ENCODE measurements at regions not wholly inside any gene's neighbourhood (a gene's known extent, or its start where the extent isn't known, plus 50 kb on each side); places are given as distances from the start of the nearest gene placed in this dataset.

- Histone ChIP-seq H3K79me2 (ENCODE audit: insufficient read depth, low read length) (no peaks in the 10 kb centered on the region), H3K27me3 (ENCODE audit: insufficient read depth, low read length, poor library complexity, severe bottlenecking) (no peaks in the 10 kb centered on the region), H3K4me2 (ENCODE audit: low read depth, low read length, poor library complexity, severe bottlenecking) (no peak overlapping the region), H2AFZ (ENCODE audit: low read length) (no peak overlapping the region), H4K20me1 (ENCODE audit: insufficient read depth, low read length, poor library complexity, severe bottlenecking) (no peaks in the 10 kb centered on the region), H3K4me3 (ENCODE audit: low read length, poor library complexity, severe bottlenecking) (no peak overlapping the region), H3K9me3 (ENCODE audit: insufficient read depth, low read depth, low read length) (no peaks in the 10 kb centered on the region), H3K36me3 (ENCODE audit: insufficient read depth, low read length) (no peaks in the 10 kb centered on the region), H3F3A (ENCODE audit: low read depth) (no peaks in the 10 kb centered on the region), H3K9me2 (replicated peaks; ENCODE audit: low read depth, low read length) (no peaks in the 10 kb centered on the region), H3K4me1 (ENCODE audit: insufficient read depth, low read length, poor library complexity, severe bottlenecking) (peaks cover 16% of the 10 kb centered on the region), H3K9ac (ENCODE audit: low read depth, low read length, poor library complexity, severe bottlenecking) (no peak overlapping the region)
- TF ChIP-seq EZH2phosphoT487 (IDR thresholded peaks at IDR 0.05; ENCODE audit: borderline replicate concordance) (no peak), CTCF (conservative IDR thresholded peaks at IDR 0.05; ENCODE audit: low read length) (no peak)
Measured at GRCh38 chr20:22241609-22242008, 342.8 kb downstream of the FOXA2 start.

- Histone ChIP-seq H2AFZ (ENCODE audit: low read length) (peak overlapping the region; percentile 65; the same call in 1 of the 2 replicates), H3K4me3 (ENCODE audit: low read length, poor library complexity, severe bottlenecking) (peak overlapping the region; percentile 73), H3K79me2 (ENCODE audit: insufficient read depth, low read length) (peaks cover 20% of the 10 kb centered on the region), H3K9me2 (replicated peaks; ENCODE audit: low read depth, low read length) (no peaks in the 10 kb centered on the region), H3K27me3 (ENCODE audit: insufficient read depth, low read length, poor library complexity, severe bottlenecking) (no peaks in the 10 kb centered on the region), H3K4me2 (ENCODE audit: low read depth, low read length, poor library complexity, severe bottlenecking) (peak overlapping the region; percentile 79), H3K9ac (ENCODE audit: low read depth, low read length, poor library complexity, severe bottlenecking) (peak overlapping the region; percentile 84), H3K4me1 (ENCODE audit: insufficient read depth, low read length, poor library complexity, severe bottlenecking) (peaks cover 48% of the 10 kb centered on the region), H3K36me3 (ENCODE audit: insufficient read depth, low read length) (no peaks in the 10 kb centered on the region), H3K9me3 (ENCODE audit: insufficient read depth, low read depth, low read length) (no peaks in the 10 kb centered on the region), H4K20me1 (ENCODE audit: insufficient read depth, low read length, poor library complexity, severe bottlenecking) (no peaks in the 10 kb centered on the region), H3F3A (ENCODE audit: low read depth) (peaks cover 4% of the 10 kb centered on the region; the same call in 1 of the 2 replicates)
- TF ChIP-seq CTCF (conservative IDR thresholded peaks at IDR 0.05; ENCODE audit: low read length) (no peak), EZH2phosphoT487 (IDR thresholded peaks at IDR 0.05; ENCODE audit: borderline replicate concordance) (no peak)
Measured at GRCh38 chr20:22232923-22233322, 351.4 kb downstream of the FOXA2 start.

GRCh38 chr20:22232473-22232872 is 351.9 kb downstream of the FOXA2 start:
- peak overlapping the region; percentile 73 for H3K4me3 ChIP-seq (ENCODE audit: low read length, poor library complexity, severe bottlenecking)
- H3F3A ChIP-seq (ENCODE audit: low read depth): peaks cover 4% of the 10 kb centered on the region; the same call in 1 of the 2 replicates
- H4K20me1 ChIP-seq (ENCODE audit: insufficient read depth, low read length, poor library complexity, severe bottlenecking): no peaks in the 10 kb centered on the region
- H3K9me3 ChIP-seq (ENCODE audit: insufficient read depth, low read depth, low read length): no peaks in the 10 kb centered on the region
- TF ChIP-seq CTCF (conservative IDR thresholded peaks at IDR 0.05; ENCODE audit: low read length) (no peak), EZH2phosphoT487 (IDR thresholded peaks at IDR 0.05; ENCODE audit: borderline replicate concordance) (no peak)
- H3K36me3 ChIP-seq (ENCODE audit: insufficient read depth, low read length): no peaks in the 10 kb centered on the region
- H3K4me1 ChIP-seq (ENCODE audit: insufficient read depth, low read length, poor library complexity, severe bottlenecking): peaks cover 48% of the 10 kb centered on the region
- no peaks in the 10 kb centered on the region for H3K27me3 ChIP-seq (ENCODE audit: insufficient read depth, low read length, poor library complexity, severe bottlenecking)
- H2AFZ ChIP-seq (ENCODE audit: low read length): peak overlapping the region; percentile 65; the same call in 1 of the 2 replicates
- H3K4me2 ChIP-seq (ENCODE audit: low read depth, low read length, poor library complexity, severe bottlenecking): peak overlapping the region; percentile 79
- H3K9ac ChIP-seq (ENCODE audit: low read depth, low read length, poor library complexity, severe bottlenecking): peak overlapping the region; percentile 84
- H3K9me2 ChIP-seq (replicated peaks; ENCODE audit: low read depth, low read length): no peaks in the 10 kb centered on the region
- peaks cover 20% of the 10 kb centered on the region for H3K79me2 ChIP-seq (ENCODE audit: insufficient read depth, low read length)

Measured in Loucy (cell line).